HEK293 (cell line): ENCODE measurements at regions not wholly inside any gene's neighbourhood (a gene's known extent, or its start where the extent isn't known, plus 50 kb on each side); places are given as distances from the start of the nearest gene placed in this dataset.

ENCODE experiments used
- CTCF ChIA-PET: fragments of 350-600 bp; formaldehyde crosslinking; extraction: SDS; loops from one replicate; lab custom pipeline; 2021; ENCODE audit warnings: antibody characterized with exemption; lab: Yijun Ruan, JAX
- POLR2A ChIA-PET: fragments of 300-600 bp; formaldehyde crosslinking; extraction: SDS; loops from one replicate; lab custom pipeline; 2020; ENCODE audit warnings: antibody characterized with exemption, inconsistent platforms; lab: Yijun Ruan, JAX
- H3K27ac ChIP-seq: fragments of 200-500 bp; sonication (Bioruptor generic); 2 replicates; pipeline ENCODE4 v1.5.1; 2014; ENCODE audit warnings: low read depth, low read length, control low read depth, inconsistent platforms; ENCODE audit errors: extremely low read depth
- H3K36me3 ChIP-seq, 2 experiments: fragments of 200-500 bp in 1 of 2; sonication (Bioruptor generic) in 1 of 2; 1 replicate in 1 of 2; 2 replicates in 1 of 2; pipeline ENCODE4 v1.5.1; 2014 to 2017; ENCODE audit warnings: inconsistent platforms in 2 of 2, low read length in 2 of 2; ENCODE audit not compliant: control insufficient read depth in 2 of 2, insufficient read depth in 1 of 2
- H3K4me1 ChIP-seq: fragments of 200-500 bp; sonication (Bioruptor generic); 2 replicates; pipeline ENCODE4 v1.5.1; 2014; ENCODE audit warnings: mild to moderate bottlenecking, low read length, inconsistent platforms; ENCODE audit not compliant: control insufficient read depth, insufficient read depth
- H3K4me3 ChIP-seq: 2 replicates; pipeline ENCODE4 v1.5.1; 2011; ENCODE audit warnings: low read depth, mild to moderate bottlenecking, control low read depth, low read length, moderate library complexity
- H3K9me3 ChIP-seq: fragments of 200-500 bp; sonication (Bioruptor generic); 2 replicates; pipeline ENCODE4 v1.5.1; 2014; ENCODE audit warnings: low read depth, low read length, inconsistent platforms; ENCODE audit not compliant: control insufficient read depth, insufficient read depth
- AEBP2 ChIP-seq: fragments of 450-650 bp; formaldehyde crosslinking; IDR thresholded peaks from 2 replicates; pipeline ENCODE4 v1.5.1; 2016; ENCODE audit warnings: missing biosample characterization, missing genetic modification characterization, borderline replicate concordance
- KLF7 ChIP-seq: fragments of 450-650 bp; formaldehyde crosslinking; IDR thresholded peaks from 2 replicates; pipeline ENCODE4 v1.5.1; 2016; ENCODE audit warnings: missing biosample characterization, missing genetic modification characterization, borderline replicate concordance
- KLF8 ChIP-seq: fragments of 450-650 bp; formaldehyde crosslinking; IDR thresholded peaks from 2 replicates; pipeline ENCODE4 v1.5.1; 2016; ENCODE audit warnings: missing biosample characterization, missing genetic modification characterization
- MZF1 ChIP-seq: fragments of 450-650 bp; formaldehyde crosslinking; IDR thresholded peaks from 2 replicates; pipeline ENCODE4 v1.5.1; 2017; ENCODE audit warnings: missing biosample characterization, missing genetic modification characterization, borderline replicate concordance
- PRDM1 ChIP-seq: fragments of 450-650 bp; formaldehyde crosslinking; IDR thresholded peaks from 2 replicates; pipeline ENCODE4; 2016; ENCODE audit warnings: missing biosample characterization, missing genetic modification characterization
- SETDB1 ChIP-seq: IDR thresholded peaks from one replicate; pipeline ENCODE4 v1.6.1; 2017; ENCODE audit warnings: mild to moderate bottlenecking, low read length, moderate library complexity, mixed read lengths; ENCODE audit not compliant: insufficient read length
- ZBTB17 ChIP-seq: fragments of 450-650 bp; formaldehyde crosslinking; IDR thresholded peaks from 2 replicates; pipeline ENCODE4 v1.5.1; 2016; ENCODE audit warnings: missing biosample characterization, missing genetic modification characterization
- ZNF146 ChIP-seq: fragments of 450-650 bp; formaldehyde crosslinking; IDR thresholded peaks from 2 replicates; pipeline ENCODE4 v1.5.1; 2016; ENCODE audit warnings: missing biosample characterization, missing genetic modification characterization
- ZNF239 ChIP-seq: fragments of 450-650 bp; formaldehyde crosslinking; IDR thresholded peaks from 2 replicates; pipeline ENCODE4 v1.5.1; 2016; ENCODE audit warnings: missing biosample characterization, missing genetic modification characterization
- ZNF416 ChIP-seq: fragments of 450-650 bp; formaldehyde crosslinking; IDR thresholded peaks from 2 replicates; pipeline ENCODE4 v1.5.1; 2016; ENCODE audit warnings: missing biosample characterization, missing genetic modification characterization
- ZNF530 ChIP-seq: fragments of 450-650 bp; formaldehyde crosslinking; IDR thresholded peaks from 2 replicates; pipeline ENCODE4 v1.5.1; 2016; ENCODE audit warnings: low read depth, missing biosample characterization, missing genetic modification characterization
- ZNF660 ChIP-seq: fragments of 450-650 bp; IDR thresholded peaks from 2 replicates; pipeline ENCODE4 v1.5.1; 2018; ENCODE audit warnings: missing biosample characterization, mild to moderate bottlenecking, missing genetic modification characterization
- ZNF777 ChIP-seq: fragments of 450-650 bp; formaldehyde crosslinking; IDR thresholded peaks from 2 replicates; pipeline ENCODE4 v1.5.1; 2017; ENCODE audit warnings: missing biosample characterization, missing genetic modification characterization, borderline replicate concordance
- ZXDB ChIP-seq: fragments of 450-650 bp; formaldehyde crosslinking; IDR thresholded peaks from 2 replicates; pipeline ENCODE4 v1.5.1; 2016; ENCODE audit warnings: missing biosample characterization, missing genetic modification characterization
- TF ChIP-seq, protein P1 (sequence below): fragments of 450-650 bp; formaldehyde crosslinking; IDR thresholded peaks from 2 replicates; pipeline ENCODE4 v1.5.1; 2016; ENCODE audit warnings: missing biosample characterization, missing genetic modification characterization
- TF ChIP-seq, protein P2 (sequence below): fragments of 450-650 bp; formaldehyde crosslinking; IDR thresholded peaks from 2 replicates; pipeline ENCODE4 v1.5.1; 2016; ENCODE audit warnings: missing biosample characterization, missing genetic modification characterization
- TF ChIP-seq, protein P3 (sequence below): fragments of 450-650 bp; formaldehyde crosslinking; IDR thresholded peaks from 2 replicates; pipeline ENCODE4 v1.5.1; 2016; ENCODE audit warnings: missing biosample characterization, missing genetic modification characterization
- TF ChIP-seq, protein P4 (sequence below): fragments of 450-650 bp; formaldehyde crosslinking; IDR thresholded peaks from 2 replicates; pipeline ENCODE4 v1.5.1; 2016; ENCODE audit warnings: missing biosample characterization, missing genetic modification characterization
- TF ChIP-seq, protein P5 (sequence below): fragments of 450-650 bp; formaldehyde crosslinking; IDR thresholded peaks from 2 replicates; pipeline ENCODE4 v1.5.1; 2017; ENCODE audit warnings: missing biosample characterization, missing genetic modification characterization

DNA sequence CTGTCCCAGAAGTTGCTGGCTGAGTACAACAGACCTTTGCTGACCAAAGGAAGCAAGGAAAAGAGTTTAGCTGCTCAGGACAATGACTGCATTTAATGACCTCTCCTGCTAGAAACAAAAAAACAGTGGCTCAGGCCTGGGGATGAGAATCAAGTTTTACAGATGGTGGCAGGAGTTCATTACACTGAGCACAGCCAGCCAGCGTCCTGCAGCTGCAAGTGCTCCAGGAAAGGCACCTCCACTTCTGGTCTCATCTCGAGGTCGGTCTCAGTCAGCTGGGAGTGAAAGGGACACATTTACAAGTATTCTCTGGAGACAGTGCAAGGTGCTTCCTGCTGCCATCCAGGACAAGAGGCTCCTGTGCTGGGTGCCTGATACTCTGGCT lies 362.7 kb downstream of the THBS2 start (continued):
- TF ChIP-seq, protein P1, sequence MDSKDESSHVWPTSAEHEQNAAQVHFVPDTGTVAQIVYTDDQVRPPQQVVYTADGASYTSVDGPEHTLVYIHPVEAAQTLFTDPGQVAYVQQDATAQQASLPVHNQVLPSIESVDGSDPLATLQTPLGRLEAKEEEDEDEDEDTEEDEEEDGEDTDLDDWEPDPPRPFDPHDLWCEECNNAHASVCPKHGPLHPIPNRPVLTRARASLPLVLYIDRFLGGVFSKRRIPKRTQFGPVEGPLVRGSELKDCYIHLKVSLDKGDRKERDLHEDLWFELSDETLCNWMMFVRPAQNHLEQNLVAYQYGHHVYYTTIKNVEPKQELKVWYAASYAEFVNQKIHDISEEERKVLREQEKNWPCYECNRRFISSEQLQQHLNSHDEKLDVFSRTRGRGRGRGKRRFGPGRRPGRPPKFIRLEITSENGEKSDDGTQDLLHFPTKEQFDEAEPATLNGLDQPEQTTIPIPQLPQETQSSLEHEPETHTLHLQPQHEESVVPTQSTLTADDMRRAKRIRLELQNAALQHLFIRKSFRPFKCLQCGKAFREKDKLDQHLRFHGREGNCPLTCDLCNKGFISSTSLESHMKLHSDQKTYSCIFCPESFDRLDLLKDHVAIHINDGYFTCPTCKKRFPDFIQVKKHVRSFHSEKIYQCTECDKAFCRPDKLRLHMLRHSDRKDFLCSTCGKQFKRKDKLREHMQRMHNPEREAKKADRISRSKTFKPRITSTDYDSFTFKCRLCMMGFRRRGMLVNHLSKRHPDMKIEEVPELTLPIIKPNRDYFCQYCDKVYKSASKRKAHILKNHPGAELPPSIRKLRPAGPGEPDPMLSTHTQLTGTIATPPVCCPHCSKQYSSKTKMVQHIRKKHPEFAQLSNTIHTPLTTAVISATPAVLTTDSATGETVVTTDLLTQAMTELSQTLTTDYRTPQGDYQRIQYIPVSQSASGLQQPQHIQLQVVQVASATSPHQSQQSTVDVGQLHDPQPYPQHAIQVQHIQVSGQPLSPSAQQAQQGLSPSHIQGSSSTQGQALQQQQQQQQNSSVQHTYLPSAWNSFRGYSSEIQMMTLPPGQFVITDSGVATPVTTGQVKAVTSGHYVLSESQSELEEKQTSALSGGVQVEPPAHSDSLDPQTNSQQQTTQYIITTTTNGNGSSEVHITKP = no peak
- TF ChIP-seq ZBTB17 (no peak), KLF7 (tag by site-specific recombination) (no peak)

GRCh38 chr6:168890306-168890980 lies 363.2 kb downstream of the THBS2 start:
- no peaks in the 10 kb centered on the region for H3K4me1 ChIP-seq
- no peaks in the 10 kb centered on the region for H3K36me3 ChIP-seq
- ChIA-PET CTCF (interaction anchor here (0.6 to 1.0 kb wide), 2 partner anchors 521 to 1539 kb away, joined by 4 read pairs; no protein-coding TSS in a partner anchor), POLR2A (no interaction called here)
- no peak overlapping the region for H3K27ac ChIP-seq
- H3K4me3 ChIP-seq = no peak overlapping the region
- no peaks in the 10 kb centered on the region for H3K9me3 ChIP-seq
- no peak for TF ChIP-seq MZF1
- TF ChIP-seq, protein P2, sequence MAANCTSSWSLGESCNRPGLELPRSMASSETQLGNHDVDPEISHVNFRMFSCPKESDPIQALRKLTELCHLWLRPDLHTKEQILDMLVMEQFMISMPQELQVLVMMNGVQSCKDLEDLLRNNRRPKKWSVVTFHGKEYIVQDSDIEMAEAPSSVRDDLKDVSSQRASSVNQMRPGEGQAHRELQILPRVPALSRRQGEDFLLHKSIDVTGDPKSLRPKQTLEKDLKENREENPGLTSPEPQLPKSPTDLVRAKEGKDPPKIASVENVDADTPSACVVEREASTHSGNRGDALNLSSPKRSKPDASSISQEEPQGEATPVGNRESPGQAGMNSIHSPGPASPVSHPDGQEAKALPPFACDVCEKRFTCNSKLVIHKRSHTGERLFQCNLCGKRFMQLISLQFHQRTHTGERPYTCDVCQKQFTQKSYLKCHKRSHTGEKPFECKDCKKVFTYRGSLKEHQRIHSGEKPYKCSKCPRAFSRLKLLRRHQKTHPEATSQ (tag by site-specific recombination) = no peak
- TF ChIP-seq ZNF777 (tag by site-specific recombination) = no peak
- TF ChIP-seq, protein P3, sequence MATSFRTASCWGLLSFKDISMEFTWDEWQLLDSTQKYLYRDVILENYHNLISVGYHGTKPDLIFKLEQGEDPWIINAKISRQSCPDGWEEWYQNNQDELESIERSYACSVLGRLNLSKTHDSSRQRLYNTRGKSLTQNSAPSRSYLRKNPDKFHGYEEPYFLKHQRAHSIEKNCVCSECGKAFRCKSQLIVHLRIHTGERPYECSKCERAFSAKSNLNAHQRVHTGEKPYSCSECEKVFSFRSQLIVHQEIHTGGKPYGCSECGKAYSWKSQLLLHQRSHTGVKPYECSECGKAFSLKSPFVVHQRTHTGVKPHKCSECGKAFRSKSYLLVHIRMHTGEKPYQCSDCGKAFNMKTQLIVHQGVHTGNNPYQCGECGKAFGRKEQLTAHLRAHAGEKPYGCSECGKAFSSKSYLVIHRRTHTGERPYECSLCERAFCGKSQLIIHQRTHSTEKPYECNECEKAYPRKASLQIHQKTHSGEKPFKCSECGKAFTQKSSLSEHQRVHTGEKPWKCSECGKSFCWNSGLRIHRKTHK = no peak
- no peak for TF ChIP-seq ZNF239 (tag by site-specific recombination)

GRCh38 chr6:168888786-168889345 lies 364.8 kb downstream of the THBS2 start:
- Histone ChIP-seq H3K9me3 (no peaks in the 10 kb centered on the region), H3K27ac (no peak overlapping the region), H3K4me3 (no peak overlapping the region), H3K36me3 (no peaks in the 10 kb centered on the region), H3K4me1 (no peaks in the 10 kb centered on the region)
- POLR2A ChIA-PET = no interaction called here
- CTCF ChIA-PET = interaction anchor here (1.7 to 2.9 kb wide), 2 partner anchors 518 to 519 kb away, joined by 6 to 11 read pairs; no protein-coding TSS in a partner anchor
- no peak for TF ChIP-seq SETDB1
- TF ChIP-seq ZNF146 (tag by site-specific recombination) = no peak
- no peak for TF ChIP-seq ZNF777 (tag by site-specific recombination)
- no peak for TF ChIP-seq PRDM1 (tag by site-specific recombination)
- TF ChIP-seq, protein P4, sequence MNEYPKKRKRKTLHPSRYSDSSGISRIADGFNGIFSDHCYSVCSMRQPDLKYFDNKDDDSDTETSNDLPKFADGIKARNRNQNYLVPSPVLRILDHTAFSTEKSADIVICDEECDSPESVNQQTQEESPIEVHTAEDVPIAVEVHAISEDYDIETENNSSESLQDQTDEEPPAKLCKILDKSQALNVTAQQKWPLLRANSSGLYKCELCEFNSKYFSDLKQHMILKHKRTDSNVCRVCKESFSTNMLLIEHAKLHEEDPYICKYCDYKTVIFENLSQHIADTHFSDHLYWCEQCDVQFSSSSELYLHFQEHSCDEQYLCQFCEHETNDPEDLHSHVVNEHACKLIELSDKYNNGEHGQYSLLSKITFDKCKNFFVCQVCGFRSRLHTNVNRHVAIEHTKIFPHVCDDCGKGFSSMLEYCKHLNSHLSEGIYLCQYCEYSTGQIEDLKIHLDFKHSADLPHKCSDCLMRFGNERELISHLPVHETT (tag by site-specific recombination) = no peak
- no peak for TF ChIP-seq ZXDB (tag by site-specific recombination)
- no peak for TF ChIP-seq ZNF660
- no peak for TF ChIP-seq KLF8
- TF ChIP-seq AEBP2 = no peak
- TF ChIP-seq, protein P5, sequence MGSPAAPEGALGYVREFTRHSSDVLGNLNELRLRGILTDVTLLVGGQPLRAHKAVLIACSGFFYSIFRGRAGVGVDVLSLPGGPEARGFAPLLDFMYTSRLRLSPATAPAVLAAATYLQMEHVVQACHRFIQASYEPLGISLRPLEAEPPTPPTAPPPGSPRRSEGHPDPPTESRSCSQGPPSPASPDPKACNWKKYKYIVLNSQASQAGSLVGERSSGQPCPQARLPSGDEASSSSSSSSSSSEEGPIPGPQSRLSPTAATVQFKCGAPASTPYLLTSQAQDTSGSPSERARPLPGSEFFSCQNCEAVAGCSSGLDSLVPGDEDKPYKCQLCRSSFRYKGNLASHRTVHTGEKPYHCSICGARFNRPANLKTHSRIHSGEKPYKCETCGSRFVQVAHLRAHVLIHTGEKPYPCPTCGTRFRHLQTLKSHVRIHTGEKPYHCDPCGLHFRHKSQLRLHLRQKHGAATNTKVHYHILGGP (tag by site-specific recombination) = no peak
- TF ChIP-seq ZNF416 (tag by site-specific recombination) = no peak
- TF ChIP-seq ZNF530 (tag by site-specific recombination) = no peak
